GM19438 (cell line): ENCODE measurements at regions not wholly inside any gene's neighbourhood (a gene's known extent, or its start where the extent isn't known, plus 50 kb on each side); places are given as distances from the start of the nearest gene placed in this dataset.
"Not testable (repeated sequence)": the region's sequence is repeated elsewhere in the genome, so short reads cannot be mapped to it uniquely, and the experiment has no call there.

Source experiments
- ATAC-seq: cut with Tn5 transposase; IDR thresholded peaks from one replicate; pipeline ENCODE4 v1.9.1; 2021; ENCODE audit warnings: low read depth; ENCODE audit not compliant: unreplicated experiment

DNA sequence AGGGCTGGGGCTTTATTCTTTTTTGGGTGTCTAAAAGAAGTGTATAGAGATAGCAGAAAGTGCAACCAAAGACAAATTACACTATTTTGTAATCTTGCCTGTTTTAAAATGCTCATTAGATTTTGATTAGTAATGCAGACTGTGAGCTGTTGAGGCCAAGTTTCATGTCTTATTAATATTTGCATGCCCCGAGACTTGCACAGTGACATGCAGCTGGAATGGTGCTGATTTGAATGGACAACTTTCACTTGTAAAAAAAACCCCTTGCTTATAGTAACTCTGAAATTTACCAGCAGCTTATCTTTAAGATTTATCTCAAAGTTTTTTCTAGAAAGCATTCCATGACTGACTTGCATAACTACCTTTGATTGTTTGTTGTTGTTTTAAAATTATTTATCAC, 835.1 kb upstream of the IGFBP7 start:
- no peak for ATAC-seq

DNA sequence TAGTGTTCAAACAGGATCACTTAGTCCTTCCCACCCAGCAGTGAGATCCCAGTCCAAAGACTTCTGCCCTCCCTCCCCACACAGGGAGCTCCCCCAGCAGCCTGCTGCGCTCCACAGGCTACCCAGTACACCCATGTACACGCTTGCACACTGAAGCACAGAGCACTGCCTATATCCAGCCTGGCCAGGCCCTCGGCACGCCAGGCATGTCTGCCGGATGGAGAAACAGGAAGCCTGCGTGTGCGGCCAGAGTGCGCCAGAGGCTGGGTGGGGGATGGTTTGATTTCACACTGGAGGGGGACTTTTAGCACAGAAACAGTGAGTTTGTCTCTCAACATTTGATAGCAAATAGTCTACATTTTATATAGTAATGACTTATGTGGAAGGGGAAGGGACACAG, 833.5 kb upstream of the IGFBP7 start:
- no peak for ATAC-seq

DNA sequence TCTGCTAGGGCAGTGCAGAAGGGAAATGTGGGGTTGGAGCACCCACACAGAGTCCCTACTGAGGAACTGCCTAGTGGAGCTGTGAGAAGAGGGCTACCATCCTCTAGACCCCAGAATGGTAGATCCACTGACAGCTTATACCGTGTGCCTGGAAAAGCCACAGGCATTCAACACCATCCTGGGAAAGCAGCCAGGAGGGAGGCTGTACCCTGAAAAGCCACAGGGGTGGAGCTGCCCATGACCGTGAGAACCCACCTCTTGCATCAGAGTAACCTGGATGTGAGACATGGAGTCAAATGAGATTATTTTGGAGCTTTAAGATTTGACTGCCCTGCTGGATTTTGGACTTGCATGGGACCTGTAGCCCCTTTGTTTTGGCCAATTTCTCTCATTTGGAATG, 827.1 kb upstream of the IGFBP7 start:
- ATAC-seq = not testable (repeated sequence)

DNA sequence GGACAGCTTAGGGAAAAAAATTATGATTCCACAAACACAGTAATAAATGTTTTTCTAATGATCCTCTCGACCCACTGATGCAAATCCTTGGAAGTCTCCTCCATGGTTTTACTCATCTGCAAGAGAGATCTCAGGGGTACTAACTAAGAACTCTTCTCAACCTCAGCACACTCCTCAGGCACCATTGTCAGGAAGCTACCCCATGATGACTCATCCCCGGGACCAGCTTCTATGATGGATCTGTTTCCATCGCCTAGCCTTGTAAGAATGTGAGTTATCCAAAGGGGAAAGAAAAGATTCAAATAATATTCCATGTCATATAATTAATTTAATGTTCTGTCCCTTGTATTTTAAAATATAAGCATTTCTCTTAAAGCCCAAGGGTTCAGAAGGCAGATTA, 816.1 kb upstream of the IGFBP7 start:
- no peak for ATAC-seq

DNA sequence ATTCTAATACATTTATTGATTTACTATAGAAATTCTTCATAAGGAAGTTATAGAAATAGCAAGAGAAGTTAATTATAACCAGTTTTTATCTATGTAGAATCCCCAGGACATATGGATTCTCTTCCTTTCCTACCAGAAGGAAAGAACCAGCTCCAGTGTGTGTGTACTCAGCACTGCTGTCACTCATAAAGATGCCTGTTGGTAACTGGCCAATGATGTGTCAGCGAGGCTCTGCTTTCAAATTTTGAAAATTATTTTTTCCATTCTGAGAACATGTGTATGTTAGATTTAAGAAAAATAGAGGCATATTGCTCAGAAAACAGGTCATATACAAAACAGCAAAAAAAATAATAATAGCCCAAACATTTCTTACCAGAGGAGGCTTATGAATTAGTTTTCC, 814.8 kb upstream of the IGFBP7 start:
- ATAC-seq = no peak

DNA sequence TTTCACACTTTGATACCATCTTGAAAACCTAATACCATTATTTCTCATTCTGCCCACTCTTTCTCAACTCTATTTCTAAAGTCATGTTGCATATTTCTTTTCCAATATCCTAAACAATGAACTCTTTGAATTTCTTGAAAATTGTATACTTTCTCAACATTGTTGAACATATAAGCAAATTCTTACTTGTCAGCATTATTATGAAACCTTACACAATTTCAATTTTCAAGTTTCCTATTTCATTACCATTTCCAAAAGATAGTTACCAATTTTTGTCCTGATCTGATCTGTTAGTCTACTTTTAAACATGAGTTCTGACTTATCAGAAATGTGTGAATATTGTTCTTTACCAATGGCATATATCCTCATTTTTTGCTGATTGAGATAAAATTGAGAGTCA, 806.3 kb upstream of the IGFBP7 start:
- ATAC-seq = no peak

DNA sequence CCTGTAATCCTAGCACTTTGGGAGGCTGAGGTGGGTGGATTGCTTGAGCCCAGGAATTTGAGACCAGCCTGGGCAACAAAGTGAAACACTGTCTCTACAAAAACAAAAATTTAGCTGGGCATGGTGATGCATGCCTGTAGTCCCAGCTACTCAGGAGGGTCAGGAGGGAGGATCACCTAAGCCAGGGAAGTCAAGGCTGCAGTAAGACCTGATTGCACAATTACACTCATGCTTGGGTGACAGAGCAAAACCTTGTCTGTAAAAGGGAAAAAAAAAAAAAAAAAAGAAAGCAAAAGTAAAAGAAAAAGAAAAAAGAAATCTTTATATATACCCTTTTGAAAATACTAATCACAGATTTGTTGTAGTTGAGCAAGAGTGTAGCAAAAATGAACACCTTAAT, 801.0 kb upstream of the IGFBP7 start:
- no peak for ATAC-seq

DNA sequence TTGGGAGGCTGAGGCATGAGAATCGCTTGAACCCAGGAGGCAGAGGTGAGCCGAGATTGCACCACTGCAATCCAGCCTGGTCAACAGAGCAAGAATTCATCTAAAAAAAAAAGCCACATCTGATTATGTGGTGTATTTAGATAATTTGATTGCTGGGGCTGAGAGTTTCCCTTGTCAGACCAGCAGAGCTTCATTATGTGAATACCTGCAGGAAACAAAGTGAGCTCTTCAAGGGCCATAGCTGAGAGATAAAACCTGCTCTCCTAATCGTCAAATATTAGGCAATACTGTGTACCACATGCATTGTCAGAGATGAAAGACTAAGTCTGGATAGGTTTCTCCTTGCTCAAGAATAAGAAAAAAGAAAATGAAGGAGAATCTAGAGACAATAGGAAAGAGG, 800.0 kb upstream of the IGFBP7 start:
- ATAC-seq = no peak

DNA sequence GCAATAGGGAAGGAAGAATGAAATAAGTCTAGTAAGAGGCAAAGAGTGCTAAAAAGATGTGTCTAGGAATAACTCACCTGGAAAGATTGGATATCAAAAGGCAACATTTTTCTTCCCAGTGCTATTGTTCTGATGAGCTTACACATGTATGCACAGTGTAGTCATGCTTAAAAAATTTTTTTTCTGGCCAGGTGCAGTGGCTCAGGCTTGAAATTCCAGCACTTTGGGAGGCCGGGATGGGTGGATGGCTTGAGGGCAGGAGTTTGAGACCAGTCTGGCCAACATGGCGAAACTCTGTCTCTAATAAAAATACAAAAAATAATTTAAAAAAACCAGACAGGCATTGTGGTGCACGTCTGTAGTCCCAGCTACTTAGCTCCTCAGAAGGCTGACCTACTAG, 795.8 kb upstream of the IGFBP7 start:
- no peak for ATAC-seq

DNA sequence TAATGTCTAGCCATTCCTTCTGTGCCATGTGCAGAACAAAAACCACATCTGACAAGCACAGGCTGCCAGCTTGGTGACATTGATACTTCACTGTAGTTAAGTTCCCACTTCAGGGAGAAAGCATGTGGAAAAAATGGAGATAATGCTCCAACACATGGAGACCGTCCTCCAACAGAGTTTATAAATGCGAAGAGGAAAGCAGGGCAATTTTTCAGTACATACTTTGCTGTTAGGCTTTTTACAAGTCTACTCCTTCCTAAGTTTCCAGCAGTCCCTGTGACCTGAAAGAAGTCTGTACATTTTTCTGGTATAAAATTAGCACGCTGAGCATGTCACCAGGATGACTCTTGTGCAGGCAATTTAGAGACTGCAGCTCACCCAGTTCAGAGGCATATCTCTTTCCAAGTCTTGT, 766.9 kb upstream of the IGFBP7 start:
- ATAC-seq = no peak

DNA sequence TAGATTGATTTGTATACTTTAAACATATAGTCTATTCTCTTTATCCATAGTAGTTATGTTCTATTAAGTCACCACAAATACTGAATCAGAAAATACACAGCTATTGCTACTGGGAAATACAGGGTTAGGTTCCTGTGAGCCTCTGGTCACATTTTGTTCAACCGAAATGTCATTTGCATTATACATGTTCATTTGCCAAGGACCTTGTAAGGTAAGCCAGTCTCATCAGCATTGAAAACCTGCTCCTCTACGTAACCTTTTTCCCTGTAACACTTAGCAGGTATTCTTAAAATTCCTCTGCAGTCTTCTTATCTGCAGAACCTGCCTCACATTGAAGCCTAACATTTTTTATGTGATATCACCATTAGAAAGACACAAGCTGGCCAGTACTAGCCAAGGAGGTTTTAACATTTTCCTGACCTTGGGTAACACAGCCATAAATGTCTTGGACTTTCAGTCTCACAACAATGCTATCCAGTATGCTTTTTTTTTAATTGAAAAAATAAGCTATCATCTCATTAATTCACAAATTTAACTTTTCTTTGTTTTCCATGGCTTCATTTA, 765.7 kb upstream of the IGFBP7 start:
- ATAC-seq = no peak

DNA sequence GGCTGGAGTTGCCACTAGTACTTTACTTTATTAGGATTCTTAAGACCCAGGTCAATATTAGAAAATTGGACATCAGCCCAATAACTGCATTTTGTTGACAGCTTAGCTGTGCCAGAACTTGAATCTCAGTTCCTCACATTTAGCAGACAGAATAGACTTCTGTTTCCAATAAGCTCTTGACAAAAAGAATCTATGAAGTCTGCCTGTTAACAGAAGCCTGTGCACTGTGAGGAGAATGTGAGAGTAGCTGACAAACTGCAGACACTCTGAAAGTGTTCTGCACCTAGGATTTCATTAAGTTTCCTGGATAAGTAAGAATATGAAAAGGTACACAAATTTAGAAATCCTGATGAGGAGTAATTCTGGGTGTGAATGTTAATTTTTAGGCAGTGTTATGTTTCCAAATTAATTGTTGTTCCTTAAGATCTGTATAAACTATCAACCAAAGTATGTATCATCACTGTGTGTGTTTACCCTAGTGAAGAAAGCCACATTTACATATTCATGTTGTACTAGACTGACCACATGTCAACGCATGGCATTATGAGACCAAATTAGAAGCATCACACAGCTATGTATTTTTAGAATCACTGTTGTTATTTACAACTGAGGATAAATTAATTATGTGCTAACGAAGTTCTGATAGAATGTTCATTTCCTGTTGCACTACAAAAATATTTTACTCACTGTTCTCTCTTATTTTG, 756.4 kb upstream of the IGFBP7 start:
- no peak for ATAC-seq

DNA sequence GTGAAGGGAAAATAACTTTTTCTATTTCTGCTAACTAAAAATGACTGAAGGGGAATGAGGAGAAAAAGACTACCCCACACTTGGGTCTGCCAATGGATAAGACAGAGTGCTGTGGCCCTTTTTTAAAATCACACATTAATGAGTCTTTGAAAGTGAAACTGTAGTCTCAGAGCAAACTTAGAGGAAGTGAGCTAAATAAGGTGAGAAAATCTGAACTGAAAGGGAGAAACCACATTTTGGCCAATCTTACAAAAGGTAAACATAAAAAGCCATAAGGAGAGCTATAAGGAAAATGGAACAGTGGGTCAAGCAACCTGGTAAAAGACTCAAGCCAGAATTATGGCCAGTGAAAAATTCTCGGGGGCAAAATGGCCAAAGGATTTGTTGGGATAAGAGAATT, 755.1 kb upstream of the IGFBP7 start:
- no peak for ATAC-seq

DNA sequence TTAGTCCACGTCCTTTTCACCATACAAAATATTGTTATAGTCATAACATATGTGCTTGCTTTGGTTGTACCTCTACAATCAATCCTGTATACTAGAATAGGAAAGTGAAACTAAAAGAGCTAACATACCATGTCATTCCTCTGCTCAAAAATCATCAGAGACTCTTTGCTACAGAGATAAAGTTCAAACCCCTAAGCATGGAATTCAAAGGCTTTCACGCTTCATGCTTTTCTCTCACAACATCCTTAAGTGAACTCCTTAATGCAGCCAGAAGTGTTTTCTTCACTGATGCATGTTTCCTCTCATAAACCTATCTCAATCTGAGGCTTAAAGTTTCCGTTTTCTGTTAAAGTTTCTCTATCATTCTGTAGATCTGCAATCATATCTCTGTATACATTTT, 744.6 kb upstream of the IGFBP7 start:
- ATAC-seq = no peak

DNA sequence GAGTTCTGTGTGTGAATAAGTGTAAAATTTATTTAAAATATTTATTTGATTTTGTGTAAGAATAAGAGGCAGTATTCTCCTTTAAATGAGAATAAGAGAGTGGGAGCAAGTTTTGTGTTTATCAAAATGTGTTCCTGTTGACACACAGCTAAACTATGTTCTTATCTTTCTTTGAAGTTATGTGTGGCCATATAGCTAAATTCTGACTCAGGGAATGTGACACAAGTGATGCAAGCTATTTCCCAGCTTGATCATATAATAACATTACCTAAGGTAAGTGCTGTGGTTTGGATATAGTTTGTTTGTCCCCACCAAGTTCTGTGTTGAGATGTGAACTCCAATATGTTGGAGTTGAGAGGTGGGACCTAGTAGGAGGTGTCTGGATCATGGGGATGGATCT, 740.0 kb upstream of the IGFBP7 start:
- no peak for ATAC-seq

DNA sequence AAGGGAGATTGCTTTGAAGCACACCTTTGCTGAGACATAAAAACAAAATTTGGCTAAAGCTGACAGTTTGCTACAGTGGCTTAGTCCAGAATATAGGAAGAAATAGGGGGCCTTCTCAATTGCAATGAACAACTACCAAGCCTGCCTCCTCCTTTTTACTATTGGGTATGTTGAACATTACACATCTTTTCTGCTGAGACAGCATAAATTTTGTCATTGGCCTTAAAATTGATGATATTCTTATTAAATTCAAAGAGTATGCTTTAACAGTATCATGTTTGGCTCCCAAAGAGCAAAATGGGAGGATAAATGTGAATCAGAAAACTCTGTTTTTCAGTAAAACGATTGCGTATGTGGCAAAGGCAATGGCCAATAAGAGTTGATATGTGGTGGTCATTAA, 721.9 kb upstream of the IGFBP7 start:
- ATAC-seq = no peak

DNA sequence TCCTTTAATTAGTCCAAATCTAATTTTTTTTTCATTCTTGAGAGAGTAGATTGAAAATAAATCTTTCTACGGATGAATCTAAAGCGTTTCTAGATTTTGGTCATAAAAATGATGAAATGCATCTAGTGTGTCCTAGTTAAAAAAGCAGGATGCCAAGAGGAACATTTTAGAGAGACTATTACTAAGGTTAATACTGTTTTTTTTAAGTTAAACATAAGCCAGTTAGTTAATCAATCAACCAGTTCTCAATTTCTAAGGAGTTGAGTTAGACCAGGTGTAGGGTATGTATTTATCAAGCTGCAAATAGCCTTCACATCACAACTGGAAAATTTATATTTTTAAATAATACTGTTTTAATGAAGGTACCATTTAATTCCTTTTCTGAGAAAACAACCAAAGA, 679.5 kb upstream of the IGFBP7 start:
- no peak for ATAC-seq

DNA sequence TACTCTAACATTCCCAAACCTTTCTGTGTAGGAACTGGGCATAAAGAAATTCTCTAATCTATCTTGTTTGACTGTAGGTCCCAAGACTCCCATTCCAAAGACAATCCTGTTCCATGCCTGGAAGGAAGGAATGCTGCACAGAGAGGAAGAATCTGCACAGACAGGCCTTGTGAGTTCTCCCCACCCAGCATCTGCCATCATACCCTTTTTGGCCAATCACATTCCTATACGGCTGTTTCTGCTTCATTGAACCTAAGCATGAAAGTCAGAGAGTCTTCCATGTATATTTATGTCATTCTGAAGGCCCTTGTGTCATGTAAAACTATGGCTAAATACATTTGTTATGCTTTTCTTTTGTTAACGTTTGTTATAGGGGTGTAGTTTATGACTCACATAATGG, 667.7 kb upstream of the IGFBP7 start:
- no peak for ATAC-seq

DNA sequence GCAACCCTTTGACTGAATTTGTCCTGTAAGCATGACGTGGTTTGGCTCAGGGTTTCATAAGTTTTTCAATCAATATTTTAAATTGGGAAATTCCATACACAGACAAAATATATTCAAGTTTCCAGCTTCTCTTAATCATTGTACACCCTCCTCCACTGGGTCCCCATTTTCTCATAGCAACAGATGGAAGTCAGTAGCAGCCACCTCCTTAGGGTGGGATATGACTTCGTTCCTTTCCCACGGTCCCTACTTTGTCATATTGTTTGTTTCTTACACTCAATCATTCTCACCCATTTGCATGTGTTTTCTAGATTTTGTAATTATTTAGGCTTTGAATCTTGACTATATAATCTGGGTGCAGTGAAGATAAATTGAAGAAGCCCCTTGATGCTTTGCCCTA, 664.5 kb upstream of the IGFBP7 start:
- no peak for ATAC-seq

DNA sequence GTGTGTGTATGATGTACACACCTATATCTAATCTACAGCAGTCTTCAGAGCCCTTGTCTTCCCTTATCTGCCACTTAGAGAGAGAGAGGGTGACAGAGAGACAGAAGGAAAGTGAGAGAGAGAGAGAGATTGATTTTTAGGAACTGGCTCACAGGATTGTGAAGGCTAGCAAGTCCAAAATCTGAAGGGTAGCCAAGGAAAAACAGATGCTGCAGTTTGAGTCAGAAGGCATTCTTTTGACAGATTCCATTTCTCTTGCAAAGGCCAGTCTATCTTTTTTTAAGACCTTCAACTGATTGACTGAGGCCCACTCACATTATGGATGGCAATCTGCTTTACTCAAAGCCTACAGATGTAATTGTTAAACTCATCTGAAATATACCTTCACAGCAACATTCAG, 664.0 kb upstream of the IGFBP7 start:
- ATAC-seq = no peak

DNA sequence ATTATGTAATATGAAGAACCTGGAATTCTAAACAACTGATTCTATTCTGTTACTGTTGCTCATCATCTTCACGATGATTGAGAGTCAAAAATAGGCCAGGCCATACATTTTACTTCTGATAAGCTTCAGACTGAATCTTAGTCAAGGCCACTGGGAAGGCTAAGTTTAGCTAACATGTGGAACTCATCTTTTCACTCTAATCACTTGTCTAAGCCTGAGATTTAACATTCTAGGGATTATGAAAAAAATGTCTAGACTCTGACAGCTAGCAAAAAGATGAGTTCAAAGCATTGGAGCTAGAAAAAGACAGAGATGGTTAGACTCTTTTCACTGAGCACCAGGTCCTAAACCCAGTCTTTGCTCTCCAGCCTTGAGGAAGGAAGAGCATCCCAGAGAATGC, 656.2 kb upstream of the IGFBP7 start:
- no peak for ATAC-seq

DNA sequence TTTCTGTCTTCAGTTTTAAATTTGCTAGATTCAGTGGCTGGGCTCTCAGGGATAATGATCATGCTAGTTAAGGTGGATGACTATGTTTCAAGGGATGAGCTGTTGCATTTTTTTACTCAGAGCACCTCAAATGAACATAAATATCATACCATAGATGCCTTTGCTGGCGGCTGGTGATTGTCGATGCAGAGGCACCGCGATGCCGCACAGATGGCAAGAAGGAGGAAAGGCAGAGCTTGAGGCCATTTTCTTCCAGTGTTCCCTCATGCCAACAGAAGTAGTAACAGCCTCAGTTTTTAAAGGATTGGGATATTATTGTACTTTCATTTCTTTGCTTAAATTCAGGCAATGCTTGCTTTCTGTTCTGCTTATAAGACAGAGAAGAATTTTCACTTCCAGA, 654.7 kb upstream of the IGFBP7 start:
- ATAC-seq = no peak

DNA sequence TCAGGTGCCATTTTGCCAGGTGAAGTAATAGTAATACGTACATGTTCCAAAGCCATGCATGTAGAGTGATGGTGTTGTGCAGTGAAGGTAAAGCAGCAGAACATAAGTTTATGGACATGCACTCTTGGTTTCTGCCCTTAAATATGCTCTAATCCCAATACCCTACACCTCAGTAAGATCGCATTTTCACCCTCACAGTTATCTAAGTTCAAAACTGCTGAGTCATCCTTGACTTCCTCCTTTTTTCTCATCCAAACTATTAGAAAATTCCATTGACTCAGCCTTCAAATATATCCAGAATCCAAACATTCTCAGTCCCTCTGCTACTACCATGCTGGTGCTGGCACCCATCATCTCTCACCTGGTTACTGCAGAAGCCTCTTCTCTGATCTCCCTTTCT, 652.9 kb upstream of the IGFBP7 start:
- no peak for ATAC-seq
